ENCODE measurements at regions not wholly inside any gene's neighbourhood (a gene's known extent, or its start where the extent isn't known, plus 50 kb on each side); places are given as distances from the start of the nearest gene placed in this dataset.
"Not testable (repeated sequence)": the region's sequence is repeated elsewhere in the genome, so short reads cannot be mapped to it uniquely, and the experiment has no call there.

DNA sequence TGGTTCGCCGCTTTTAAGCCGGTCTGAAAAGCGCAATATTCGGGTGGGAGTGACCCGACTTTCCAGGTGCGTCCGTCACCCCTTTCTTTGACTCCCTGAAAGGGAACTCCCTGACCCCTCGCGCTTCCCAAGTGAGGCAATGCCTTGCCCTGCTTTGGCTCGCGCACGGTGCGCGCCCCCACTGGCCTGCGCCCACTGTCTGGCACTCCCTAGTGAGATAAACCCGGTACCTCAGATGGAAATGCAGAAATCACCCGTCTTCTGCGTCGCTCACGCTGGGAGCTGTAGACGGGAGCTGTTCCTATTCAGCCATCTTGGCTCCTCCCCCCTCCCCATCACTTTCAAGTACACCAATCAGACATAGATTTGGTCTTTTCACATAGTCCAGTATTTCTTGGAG, 88.2 kb downstream of the EBLN1 start:
- TF ChIP-seq, protein P1, sequence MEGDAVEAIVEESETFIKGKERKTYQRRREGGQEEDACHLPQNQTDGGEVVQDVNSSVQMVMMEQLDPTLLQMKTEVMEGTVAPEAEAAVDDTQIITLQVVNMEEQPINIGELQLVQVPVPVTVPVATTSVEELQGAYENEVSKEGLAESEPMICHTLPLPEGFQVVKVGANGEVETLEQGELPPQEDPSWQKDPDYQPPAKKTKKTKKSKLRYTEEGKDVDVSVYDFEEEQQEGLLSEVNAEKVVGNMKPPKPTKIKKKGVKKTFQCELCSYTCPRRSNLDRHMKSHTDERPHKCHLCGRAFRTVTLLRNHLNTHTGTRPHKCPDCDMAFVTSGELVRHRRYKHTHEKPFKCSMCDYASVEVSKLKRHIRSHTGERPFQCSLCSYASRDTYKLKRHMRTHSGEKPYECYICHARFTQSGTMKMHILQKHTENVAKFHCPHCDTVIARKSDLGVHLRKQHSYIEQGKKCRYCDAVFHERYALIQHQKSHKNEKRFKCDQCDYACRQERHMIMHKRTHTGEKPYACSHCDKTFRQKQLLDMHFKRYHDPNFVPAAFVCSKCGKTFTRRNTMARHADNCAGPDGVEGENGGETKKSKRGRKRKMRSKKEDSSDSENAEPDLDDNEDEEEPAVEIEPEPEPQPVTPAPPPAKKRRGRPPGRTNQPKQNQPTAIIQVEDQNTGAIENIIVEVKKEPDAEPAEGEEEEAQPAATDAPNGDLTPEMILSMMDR (IDR thresholded peaks at IDR 0.05), result not testable (repeated sequence)
- TF ChIP-seq POLR2A (IDR thresholded peaks at IDR 0.05), result not testable (repeated sequence)

Data from ovary (tissue), 3 donors.